ENCODE measurements at regions not wholly inside any gene's neighbourhood (a gene's known extent, or its start where the extent isn't known, plus 50 kb on each side); places are given as distances from the start of the nearest gene placed in this dataset.

DNA sequence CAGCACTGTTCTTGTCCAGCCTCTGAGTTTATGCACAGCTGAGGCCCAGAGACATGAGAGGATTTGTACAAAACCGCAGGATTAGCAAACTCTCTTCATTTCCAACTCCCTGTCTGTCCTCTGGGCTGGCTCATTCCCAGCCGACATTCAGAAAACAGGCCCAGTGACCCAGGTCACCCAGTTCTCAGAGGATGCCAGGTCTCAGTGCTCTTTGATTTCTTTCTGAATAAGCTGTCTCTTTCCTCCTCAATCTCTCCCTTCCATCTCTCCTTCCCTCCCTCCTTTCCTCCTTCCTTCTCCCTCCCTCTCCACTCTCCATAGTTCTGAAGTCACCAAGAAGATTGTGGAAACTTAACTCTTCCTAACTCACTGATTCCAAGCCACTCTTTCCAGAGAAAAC is 372.7 kb upstream of the SULF2 start:
- Mint-ChIP-seq H3K27ac (ENCODE audit: low read depth, unreplicated experiment) (no peak overlapping the region), H3K9me3 (ENCODE audit: unreplicated experiment) (peaks cover 16% of the 10 kb centered on the region), H3K36me3 (ENCODE audit: insufficient read depth, unreplicated experiment) (no peaks in the 10 kb centered on the region), H3K4me1 (ENCODE audit: insufficient read depth, unreplicated experiment) (peaks cover 22% of the 10 kb centered on the region), H3K27me3 (ENCODE audit: insufficient read depth, unreplicated experiment) (peaks cover 56% of the 10 kb centered on the region), H3K4me3 (ENCODE audit: unreplicated experiment) (no peak overlapping the region)
- intact Hi-C loops (cut with micrococcal nuclease): no loop called here
- ChIA-PET POLR2A (interaction anchor here (1.1 to 1.6 kb wide), 5 partner anchors 10 to 366 kb away, joined by 3 to 6 read pairs (median 4); no protein-coding TSS in a partner anchor), CTCF (interaction anchor here (0.7 to 0.8 kb wide), 2 partner anchors 133 to 177 kb away, joined by 3 to 4 read pairs; no protein-coding TSS in a partner anchor)
- no TSS peak for BruUV-seq (replicated peaks)
- DNase-seq (ENCODE audit: unreplicated experiment): peak; percentile 27
- TF ChIP-seq, protein P1, sequence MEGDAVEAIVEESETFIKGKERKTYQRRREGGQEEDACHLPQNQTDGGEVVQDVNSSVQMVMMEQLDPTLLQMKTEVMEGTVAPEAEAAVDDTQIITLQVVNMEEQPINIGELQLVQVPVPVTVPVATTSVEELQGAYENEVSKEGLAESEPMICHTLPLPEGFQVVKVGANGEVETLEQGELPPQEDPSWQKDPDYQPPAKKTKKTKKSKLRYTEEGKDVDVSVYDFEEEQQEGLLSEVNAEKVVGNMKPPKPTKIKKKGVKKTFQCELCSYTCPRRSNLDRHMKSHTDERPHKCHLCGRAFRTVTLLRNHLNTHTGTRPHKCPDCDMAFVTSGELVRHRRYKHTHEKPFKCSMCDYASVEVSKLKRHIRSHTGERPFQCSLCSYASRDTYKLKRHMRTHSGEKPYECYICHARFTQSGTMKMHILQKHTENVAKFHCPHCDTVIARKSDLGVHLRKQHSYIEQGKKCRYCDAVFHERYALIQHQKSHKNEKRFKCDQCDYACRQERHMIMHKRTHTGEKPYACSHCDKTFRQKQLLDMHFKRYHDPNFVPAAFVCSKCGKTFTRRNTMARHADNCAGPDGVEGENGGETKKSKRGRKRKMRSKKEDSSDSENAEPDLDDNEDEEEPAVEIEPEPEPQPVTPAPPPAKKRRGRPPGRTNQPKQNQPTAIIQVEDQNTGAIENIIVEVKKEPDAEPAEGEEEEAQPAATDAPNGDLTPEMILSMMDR (IDR thresholded peaks at IDR 0.05; ENCODE audit: unreplicated experiment): no peak

DNA sequence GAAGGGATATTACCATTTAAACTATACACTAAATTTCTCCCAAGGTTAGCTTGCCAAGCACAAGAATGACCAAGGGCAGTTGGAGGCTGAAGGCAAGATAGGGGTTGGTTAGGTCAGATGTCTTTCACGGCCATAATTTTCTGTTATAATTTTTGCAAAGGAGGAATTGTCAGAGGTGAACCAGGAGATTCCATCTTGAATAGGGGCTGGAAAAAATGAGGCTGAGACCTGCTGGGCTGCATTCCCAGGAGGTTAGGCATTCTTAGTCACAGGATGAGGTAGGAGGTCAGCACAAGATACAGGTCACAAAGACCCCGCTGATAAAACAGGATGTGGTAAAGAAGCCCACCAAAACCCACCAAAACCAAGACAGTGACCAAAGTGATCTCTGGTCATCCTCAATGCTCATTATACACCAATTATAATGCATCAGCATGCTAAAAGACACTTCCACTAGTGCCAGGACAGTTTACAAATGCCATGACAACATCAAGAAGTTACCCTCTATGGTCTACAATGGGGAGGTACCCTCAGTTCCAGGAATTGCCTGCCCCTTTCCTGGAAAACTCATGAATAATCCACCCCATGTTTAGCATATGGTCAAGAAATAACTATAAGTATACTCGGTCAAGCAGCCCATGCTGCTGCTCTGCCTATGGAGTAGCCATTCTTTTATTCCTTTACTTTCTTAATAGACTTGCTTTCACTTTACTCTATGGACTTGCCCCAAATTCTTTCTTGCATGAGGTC is 371.8 kb upstream of the SULF2 start:
- CTCF ChIA-PET: no interaction called here
- Mint-ChIP-seq H3K27me3 (ENCODE audit: insufficient read depth, unreplicated experiment) (peaks cover 65% of the 10 kb centered on the region), H3K4me3 (ENCODE audit: unreplicated experiment) (no peak overlapping the region), H3K9me3 (ENCODE audit: unreplicated experiment) (peaks cover 16% of the 10 kb centered on the region), H3K4me1 (ENCODE audit: insufficient read depth, unreplicated experiment) (peaks cover 22% of the 10 kb centered on the region), H3K27ac (ENCODE audit: low read depth, unreplicated experiment) (no peak overlapping the region), H3K36me3 (ENCODE audit: insufficient read depth, unreplicated experiment) (no peaks in the 10 kb centered on the region)
- POLR2A ChIA-PET: interaction anchor here (1.6 kb wide), 1 partner anchor 28 kb away, joined by 6 read pairs; no protein-coding TSS in a partner anchor
- no TSS peak for BruUV-seq (replicated peaks)
- DNase-seq (ENCODE audit: unreplicated experiment): no peak
- intact Hi-C loops (cut with micrococcal nuclease): no loop called here
- TF ChIP-seq, protein P1 (IDR thresholded peaks at IDR 0.05; ENCODE audit: unreplicated experiment): no peak

DNA sequence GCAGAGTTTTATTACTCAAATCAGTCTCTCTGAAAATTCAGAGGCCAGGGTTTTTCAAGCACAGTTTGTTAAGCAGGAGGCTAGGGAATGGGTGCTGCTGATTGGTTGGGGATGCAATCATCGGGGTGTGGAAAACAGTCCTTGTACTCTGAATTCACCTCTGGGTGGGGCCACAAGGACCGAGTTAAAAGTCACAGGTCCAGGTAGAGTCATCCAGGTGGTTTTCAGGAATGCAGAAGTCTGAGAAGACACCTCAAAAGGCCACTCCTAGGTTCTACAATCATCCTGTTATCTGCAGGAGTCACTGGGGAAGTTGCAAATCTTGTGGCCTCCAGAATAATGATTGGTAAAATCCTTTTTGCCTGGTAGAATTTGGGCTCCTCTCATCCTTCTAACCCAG is 371.2 kb upstream of the SULF2 start:
- Mint-ChIP-seq H3K4me3 (ENCODE audit: unreplicated experiment) (no peak overlapping the region), H3K27ac (ENCODE audit: low read depth, unreplicated experiment) (no peak overlapping the region), H3K27me3 (ENCODE audit: insufficient read depth, unreplicated experiment) (peaks cover 71% of the 10 kb centered on the region), H3K36me3 (ENCODE audit: insufficient read depth, unreplicated experiment) (no peaks in the 10 kb centered on the region), H3K4me1 (ENCODE audit: insufficient read depth, unreplicated experiment) (peaks cover 22% of the 10 kb centered on the region), H3K9me3 (ENCODE audit: unreplicated experiment) (peaks cover 16% of the 10 kb centered on the region)
- DNase-seq (ENCODE audit: unreplicated experiment): no peak
- no TSS peak for BruUV-seq (replicated peaks)
- intact Hi-C loops (cut with micrococcal nuclease): no loop called here
- CTCF ChIA-PET: interaction anchor here (0.6 kb wide), 1 partner anchor 465 kb away, joined by 4 read pairs; no protein-coding TSS in a partner anchor
- POLR2A ChIA-PET: no interaction called here
- TF ChIP-seq, protein P1 (IDR thresholded peaks at IDR 0.05; ENCODE audit: unreplicated experiment): no peak

DNA sequence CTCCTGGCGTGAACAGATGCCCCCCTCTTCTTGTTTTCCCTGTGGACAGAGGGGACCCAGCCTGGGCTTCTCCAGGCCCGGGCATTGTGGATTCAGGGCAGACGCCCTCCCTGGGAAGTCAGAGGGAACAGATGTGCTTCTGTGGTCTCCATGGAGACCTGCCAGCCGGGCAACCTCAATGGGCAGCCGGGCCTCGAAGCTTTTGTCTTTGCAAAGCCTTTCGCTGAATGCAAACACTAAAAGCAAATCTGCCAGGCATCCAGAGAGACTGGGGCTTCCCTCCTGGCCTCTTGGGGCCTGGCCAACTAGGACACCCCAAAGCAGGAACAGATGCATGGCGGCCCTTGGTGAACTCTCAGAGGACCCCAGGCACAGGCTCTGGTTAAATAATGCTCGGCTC is 370.0 kb upstream of the SULF2 start:
- no peaks in the 10 kb centered on the region for H3K36me3 Mint-ChIP-seq (ENCODE audit: insufficient read depth, unreplicated experiment)
- H3K4me1 Mint-ChIP-seq (ENCODE audit: insufficient read depth, unreplicated experiment): peaks cover 22% of the 10 kb centered on the region
- peaks cover 16% of the 10 kb centered on the region for H3K9me3 Mint-ChIP-seq (ENCODE audit: unreplicated experiment)
- no peak for DNase-seq (ENCODE audit: unreplicated experiment)
- ChIA-PET CTCF (no interaction called here), POLR2A (interaction anchor here (0.6 kb wide), 1 partner anchor 14 kb away, joined by 5 read pairs; no protein-coding TSS in a partner anchor)
- intact Hi-C loops (cut with micrococcal nuclease): no loop called here
- TF ChIP-seq, protein P1 (IDR thresholded peaks at IDR 0.05; ENCODE audit: unreplicated experiment): no peak
- no TSS peak for BruUV-seq (replicated peaks)
- H3K4me3 Mint-ChIP-seq (ENCODE audit: unreplicated experiment): no peak overlapping the region
- no peak overlapping the region for H3K27ac Mint-ChIP-seq (ENCODE audit: low read depth, unreplicated experiment)
- H3K27me3 Mint-ChIP-seq (ENCODE audit: insufficient read depth, unreplicated experiment): peaks cover 66% of the 10 kb centered on the region

Measured in MCF 10A (cell line).